Endothelial cell of umbilical vein (primary cell): ENCODE measurements at regions not wholly inside any gene's neighbourhood (a gene's known extent, or its start where the extent isn't known, plus 50 kb on each side); places are given as distances from the start of the nearest gene placed in this dataset.

Experiments used
- EZH2 ChIP-seq: IDR thresholded peaks from 2 replicates; pipeline ENCODE4 v1.6.1; 2012; ENCODE audit warnings: borderline replicate concordance, low read depth, mild to moderate bottlenecking, moderate library complexity, low read length, inconsistent platforms; ENCODE audit not compliant: severe bottlenecking
- FOS ChIP-seq: IDR thresholded peaks from 2 replicates; pipeline ENCODE4 v1.6.1; 2011; ENCODE audit warnings: mild to moderate bottlenecking, low read length, moderate library complexity, borderline replicate concordance; ENCODE audit not compliant: insufficient read depth
- GATA2 ChIP-seq: IDR thresholded peaks from 2 replicates; pipeline ENCODE4 v1.7.0; 2011; ENCODE audit warnings: low read depth, mild to moderate bottlenecking, moderate library complexity, mixed read lengths, low read length; ENCODE audit not compliant: insufficient read length, insufficient read depth
- JUN ChIP-seq: IDR thresholded peaks from 2 replicates; pipeline ENCODE4 v1.6.1; 2011; ENCODE audit warnings: borderline replicate concordance, low read depth; ENCODE audit not compliant: insufficient read length, insufficient read depth
- MAX ChIP-seq: IDR thresholded peaks from 2 replicates; pipeline ENCODE4 v1.6.1; 2011; ENCODE audit not compliant: insufficient read depth, insufficient read length
- MYC ChIP-seq: IDR thresholded peaks from one replicate; pipeline ENCODE4 v1.6.1; 2011; ENCODE audit warnings: mild to moderate bottlenecking, low read depth, low read length
- POLR2A ChIP-seq: IDR thresholded peaks from 2 replicates; pipeline ENCODE4 v1.6.1; 2012; ENCODE audit warnings: low read depth, mild to moderate bottlenecking, control low read depth, low read length
- POLR2AphosphoS5 ChIP-seq: IDR thresholded peaks from 2 replicates; pipeline ENCODE4 v1.6.1; 2012; ENCODE audit warnings: low read depth, mild to moderate bottlenecking, control low read depth, low read length, moderate library complexity; ENCODE audit not compliant: insufficient read depth
- TF ChIP-seq, protein P1 (sequence below), 2 donors: IDR thresholded peaks; 1 replicate in 1 of 2; 2 replicates in 1 of 2; pipeline ENCODE4 v1.5.1; 2011; ENCODE audit warnings: low read length in 2 of 2, mild to moderate bottlenecking in 2 of 2, moderate library complexity in 2 of 2, control low read depth in 1 of 2, inconsistent platforms in 1 of 2, low read depth in 1 of 2; ENCODE audit not compliant: insufficient read depth in 1 of 2; ENCODE audit errors: extremely low read depth in 1 of 2

DNA sequence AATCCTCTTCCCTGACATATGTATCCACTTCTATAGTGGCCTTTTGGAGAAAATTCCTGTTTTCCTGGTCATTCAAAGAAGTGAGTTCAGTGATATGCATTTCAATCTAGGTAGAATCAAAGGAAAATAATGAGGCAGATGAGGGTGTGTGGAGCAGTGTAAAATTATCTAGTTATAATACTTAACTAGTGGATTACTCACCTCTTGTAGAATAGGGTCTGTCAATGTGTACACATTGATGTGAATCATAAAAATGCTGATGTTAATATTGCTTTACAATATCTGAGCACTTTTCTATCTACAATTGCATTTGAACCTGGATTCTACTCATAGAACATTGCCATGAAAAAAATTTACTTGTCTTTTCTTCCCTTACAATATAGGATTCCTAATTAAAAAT is 293.5 kb downstream of the GBA3 start:
- TF ChIP-seq, protein P1, sequence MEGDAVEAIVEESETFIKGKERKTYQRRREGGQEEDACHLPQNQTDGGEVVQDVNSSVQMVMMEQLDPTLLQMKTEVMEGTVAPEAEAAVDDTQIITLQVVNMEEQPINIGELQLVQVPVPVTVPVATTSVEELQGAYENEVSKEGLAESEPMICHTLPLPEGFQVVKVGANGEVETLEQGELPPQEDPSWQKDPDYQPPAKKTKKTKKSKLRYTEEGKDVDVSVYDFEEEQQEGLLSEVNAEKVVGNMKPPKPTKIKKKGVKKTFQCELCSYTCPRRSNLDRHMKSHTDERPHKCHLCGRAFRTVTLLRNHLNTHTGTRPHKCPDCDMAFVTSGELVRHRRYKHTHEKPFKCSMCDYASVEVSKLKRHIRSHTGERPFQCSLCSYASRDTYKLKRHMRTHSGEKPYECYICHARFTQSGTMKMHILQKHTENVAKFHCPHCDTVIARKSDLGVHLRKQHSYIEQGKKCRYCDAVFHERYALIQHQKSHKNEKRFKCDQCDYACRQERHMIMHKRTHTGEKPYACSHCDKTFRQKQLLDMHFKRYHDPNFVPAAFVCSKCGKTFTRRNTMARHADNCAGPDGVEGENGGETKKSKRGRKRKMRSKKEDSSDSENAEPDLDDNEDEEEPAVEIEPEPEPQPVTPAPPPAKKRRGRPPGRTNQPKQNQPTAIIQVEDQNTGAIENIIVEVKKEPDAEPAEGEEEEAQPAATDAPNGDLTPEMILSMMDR (IDR thresholded peaks at IDR 0.05; ENCODE audit: extremely low read depth in 1 of 2, insufficient read depth in 1 of 2, low read depth in 1 of 2, low read length in 2 of 2) = no peak
- TF ChIP-seq POLR2AphosphoS5 = no peak
- TF ChIP-seq POLR2A = no peak
- no peak for TF ChIP-seq MAX
- no peak for TF ChIP-seq EZH2
- no peak for TF ChIP-seq GATA2
- no peak for TF ChIP-seq MYC
- TF ChIP-seq JUN = no peak
- TF ChIP-seq FOS = no peak
